GM12878 (cell line): ENCODE measurements at regions not wholly inside any gene's neighbourhood (a gene's known extent, or its start where the extent isn't known, plus 50 kb on each side); places are given as distances from the start of the nearest gene placed in this dataset.

Source experiments
- ATAC-seq: fragments of 200-7000 bp; cut with Tn5 transposase; 3 replicates; pipeline ENCODE4 v1.9.1; 2020; ENCODE audit warnings: mild to moderate bottlenecking, moderate library complexity
- BruUV-seq: library from RNA; stranded (reverse); fragments of 400-500 nt; replicated peaks from 2 replicates; lab custom pipeline; 2021; lab: Mats Ljungman, UMichigan
- CTCF ChIA-PET: fragments of 300-600 bp; sonication (Branson Sonifier 250); formaldehyde crosslinking; extraction: SDS; loops from one replicate; lab custom pipeline; 2021; ENCODE audit warnings: inconsistent platforms; lab: Yijun Ruan, JAX
- POLR2A ChIA-PET: fragments of 350-600 bp; formaldehyde crosslinking; extraction: SDS; loops from one replicate; lab custom pipeline; 2021; ENCODE audit warnings: inconsistent platforms; lab: Charles Lee
- RAD21 ChIA-PET: fragments of 300-600 bp; sonication (Branson Sonifier 250); formaldehyde crosslinking; loops from one replicate; lab custom pipeline; 2023; ENCODE audit warnings: antibody characterized with exemption; ENCODE audit not compliant: unreplicated experiment; lab: Charles Lee
- SMC1A ChIA-PET: fragments of 300-600 bp; sonication (Branson Sonifier 250); formaldehyde crosslinking; loops from one replicate; lab custom pipeline; 2023; ENCODE audit not compliant: unreplicated experiment, uncharacterized antibody; lab: Charles Lee
- DNase-seq: peaks from one replicate; pipeline ENCODE4 v3.0.0-alpha.2; 2011; ENCODE audit warnings: low read depth, low spot score
- FAIRE-seq: peaks from 3 replicates; lab custom pipeline; 2011; peaks lifted over from hg19 to GRCh38; lab: Jason Lieb, UNC
- H2AFZ ChIP-seq: 2 replicates; pipeline ENCODE4 v1.6.0; 2011; ENCODE audit warnings: low read depth, low read length, control low read depth; ENCODE audit not compliant: control insufficient read depth
- H3K27ac ChIP-seq: 2 replicates; pipeline ENCODE4 v1.5.1; 2011; ENCODE audit warnings: control low read depth; ENCODE audit not compliant: control insufficient read depth, insufficient read depth
- H3K27me3 ChIP-seq, 2 experiments: replicated peaks in 1 of 2; 2 replicates each; pipeline versions ENCODE4 v1.6.0 to v1.6.1; 2011; ENCODE audit warnings: low read length in 1 of 2; ENCODE audit not compliant: control insufficient read depth in 2 of 2, insufficient read depth in 2 of 2
- H3K36me3 ChIP-seq, 2 experiments: 2 replicates each; pipeline ENCODE4 v1.5.1; 2011; ENCODE audit warnings: low read length in 1 of 2; ENCODE audit not compliant: control insufficient read depth in 2 of 2, insufficient read depth in 2 of 2
- H3K4me1 ChIP-seq: 2 replicates; pipeline ENCODE4 v1.6.1; 2011; ENCODE audit warnings: mild to moderate bottlenecking, low read length, moderate library complexity, mixed read lengths; ENCODE audit not compliant: control insufficient read depth, insufficient read depth
- H3K4me2 ChIP-seq: 2 replicates; pipeline ENCODE4 v1.6.0; 2011; ENCODE audit warnings: control low read depth; ENCODE audit not compliant: control insufficient read depth, insufficient read depth
- H3K4me3 ChIP-seq: fragments of 200-600 bp; sonication (generic); 2 replicates; pipeline ENCODE4 v1.5.1; 2016
- H3K79me2 ChIP-seq: 2 replicates; pipeline ENCODE4 v1.6.0; 2011; ENCODE audit warnings: low read length; ENCODE audit not compliant: control insufficient read depth, insufficient read depth
- H3K9ac ChIP-seq: 2 replicates; pipeline ENCODE4 v1.8.0; 2011; ENCODE audit warnings: low read length, control low read depth, mixed read lengths; ENCODE audit not compliant: control insufficient read depth, insufficient read depth
- H3K9me3 ChIP-seq: replicated peaks from 3 replicates; pipeline ENCODE4 v1.5.1; 2011; ENCODE audit warnings: mild to moderate bottlenecking, low read length; ENCODE audit not compliant: control insufficient read depth, insufficient read depth
- H4K20me1 ChIP-seq: 2 replicates; pipeline ENCODE4 v1.6.0; 2011; ENCODE audit not compliant: control insufficient read depth, insufficient read depth
- ATF3 ChIP-seq: IDR thresholded peaks from 2 replicates; pipeline ENCODE4 v1.6.1; 2011; ENCODE audit warnings: low read depth, mild to moderate bottlenecking, low read length, moderate library complexity, borderline replicate concordance; ENCODE audit errors: extremely low read depth
- DPF2 ChIP-seq: fragments of 450-650 bp; IDR thresholded peaks from 2 replicates; pipeline ENCODE4 v1.6.1; 2017; ENCODE audit warnings: mild to moderate bottlenecking
- HDAC6 ChIP-seq: fragments of 200-600 bp; sonication (generic); IDR thresholded peaks from one replicate; pipeline ENCODE4 v1.8.0; 2017; ENCODE audit warnings: antibody characterized with exemption; ENCODE audit not compliant: unreplicated experiment
- KDM1A ChIP-seq: fragments of 200-600 bp; sonication (generic); IDR thresholded peaks from 2 replicates; pipeline ENCODE4 v1.6.1; 2016; ENCODE audit warnings: borderline replicate concordance
- KLF5 ChIP-seq: fragments of 450-650 bp; IDR thresholded peaks from 2 replicates; pipeline ENCODE4 v1.6.1; 2014; ENCODE audit warnings: mild to moderate bottlenecking; ENCODE audit not compliant: partially characterized antibody
- MYC ChIP-seq: IDR thresholded peaks from 2 replicates; pipeline ENCODE4 v1.6.1; 2011; ENCODE audit warnings: mild to moderate bottlenecking, low read length, moderate library complexity, inconsistent platforms; ENCODE audit not compliant: insufficient read depth, insufficient replicate concordance, insufficient read length, severe bottlenecking
- NFIC ChIP-seq: IDR thresholded peaks from 2 replicates; pipeline ENCODE4 v1.6.1; 2012; ENCODE audit warnings: low read depth, mild to moderate bottlenecking, inconsistent platforms, low read length, moderate library complexity
- RAD21 ChIP-seq: IDR thresholded peaks from 2 replicates; pipeline ENCODE4 v1.6.1; 2011; ENCODE audit warnings: mild to moderate bottlenecking, low read depth, low read length, moderate library complexity; ENCODE audit not compliant: insufficient read depth
- in situ Hi-C: fragments of 300-500 bp; cut with MboI; formaldehyde crosslinking; loops from 9 replicates; pipeline ENCODE4 v1.14.3; 2018; ENCODE audit warnings: mixed read lengths
- intact Hi-C: fragments of 100-400 bp; cut with micrococcal nuclease; formaldehyde crosslinking; loops from one replicate; pipeline ENCODE4 v1.14.2; 2022; ENCODE audit not compliant: unreplicated experiment

GRCh38 chr5:98524773-98525172, 248.7 kb upstream of the RGMB start (continued):
- TF ChIP-seq MYC: no peak
- no peak for TF ChIP-seq KLF5
- no peak for TF ChIP-seq NFIC
- TF ChIP-seq, all 136 proteins: peak for 0

- Histone ChIP-seq H3K27me3 (no peaks in the 10 kb centered on the region), H3K4me3 (no peak overlapping the region), H3K4me1 (no peaks in the 10 kb centered on the region), H3K4me2 (no peak overlapping the region), H3K79me2 (no peaks in the 10 kb centered on the region), H2AFZ (no peak overlapping the region), H3K36me3 (no peaks in the 10 kb centered on the region), H3K27ac (no peak overlapping the region), H3K9ac (no peak overlapping the region), H4K20me1 (no peaks in the 10 kb centered on the region), H3K9me3 (no peaks in the 10 kb centered on the region)
- intact Hi-C loops: no loop called here
- ChIA-PET SMC1A (no interaction called here), POLR2A (no interaction called here), CTCF (interaction anchor here (1.1 kb wide), 1 partner anchor 7 kb away, joined by 3 read pairs; no protein-coding TSS in a partner anchor), RAD21 (no interaction called here)
- ATAC-seq (no peak), DNase-seq (no peak), FAIRE-seq (no peak)
- in situ Hi-C loops: no loop called here
- TF ChIP-seq ATF3 (no peak), HDAC6 (no peak), KDM1A (no peak), MYC (no peak), DPF2 (no peak), RAD21 (no peak)
- no TSS peak for BruUV-seq
These were observed 245.6 kb upstream of the RGMB start for GRCh38 chr5:98527846-98528245.
